B cell (primary cell): ENCODE measurements at regions not wholly inside any gene's neighbourhood (a gene's known extent, or its start where the extent isn't known, plus 50 kb on each side); places are given as distances from the start of the nearest gene placed in this dataset.

Experiments used
- ATAC-seq: fragments of 200-7000 bp; cut with Tn5 transposase; one replicate; pipeline ENCODE4 v1.10.0; 2021; ENCODE audit warnings: low read depth, mild to moderate bottlenecking, moderate number of reproducible peaks, moderate library complexity
- CTCF ChIA-PET: fragments of 350-600 bp; sonication (Branson Sonifier 250); formaldehyde crosslinking; loops from one replicate; lab custom pipeline; 2021; ENCODE audit warnings: antibody characterized with exemption, inconsistent platforms; lab: Charles Lee
- POLR2A ChIA-PET: fragments of 350-600 bp; sonication (Branson Sonifier 250); formaldehyde crosslinking; loops from one replicate; lab custom pipeline; 2021; ENCODE audit warnings: antibody characterized with exemption; lab: Charles Lee
- DNase-seq: peaks from one replicate; pipeline ENCODE4 v3.0.0; 2013
- H2AFZ ChIP-seq: 2 replicates; pipeline ENCODE4 v1.6.1; 2012; ENCODE audit warnings: mild to moderate bottlenecking, low read depth, low read length; ENCODE audit not compliant: insufficient read depth, poor library complexity, severe bottlenecking
- H3K27ac ChIP-seq, 2 donors: 1 replicate in 1 of 2; 2 replicates in 1 of 2; pipeline ENCODE4 v1.5.1; 2012 to 2013; ENCODE audit warnings: low read length in 2 of 2, mild to moderate bottlenecking in 2 of 2, moderate library complexity in 1 of 2
- H3K27me3 ChIP-seq, 4 experiments: fragments of 200-600 bp in 1 of 4; sonication (generic) in 1 of 4; replicated peaks in 1 of 4; 1 replicate in 2 of 4; 2 replicates in 2 of 4; pipeline versions ENCODE4 v1.6.1 to v1.7.0; 2013 to 2016; ENCODE audit warnings: low read length in 3 of 4, mild to moderate bottlenecking in 2 of 4, mixed read lengths in 1 of 4, moderate library complexity in 1 of 4; ENCODE audit not compliant: insufficient read depth in 4 of 4, control insufficient read depth in 3 of 4; ENCODE audit errors: control extremely low read depth in 1 of 4
- H3K36me3 ChIP-seq, 2 experiments: replicated peaks in 1 of 2; 1 replicate in 1 of 2; 2 replicates in 1 of 2; pipeline versions ENCODE4 v1.6.1 to v1.7.1; 2013; ENCODE audit warnings: low read length in 1 of 2; ENCODE audit not compliant: insufficient read depth in 2 of 2, control insufficient read depth in 1 of 2; ENCODE audit errors: control extremely low read depth in 1 of 2, extremely low read depth in 1 of 2
- H3K4me1 ChIP-seq, 2 donors: fragments of 200-600 bp in 1 of 2; sonication (generic) in 1 of 2; 1 replicate in 1 of 2; 2 replicates in 1 of 2; pipeline versions ENCODE4 v1.5.1 to v1.6.1; 2013 to 2017; ENCODE audit warnings: low read length in 2 of 2; ENCODE audit not compliant: control insufficient read depth in 2 of 2, insufficient read depth in 2 of 2
- H3K4me2 ChIP-seq: replicated peaks from 2 replicates; pipeline ENCODE3; 2012; ENCODE audit warnings: mild to moderate bottlenecking, low read depth, low read length; ENCODE audit not compliant: poor library complexity, severe bottlenecking
- H3K4me3 ChIP-seq, 5 experiments: fragments of 200-600 bp in 1 of 5; sonication (generic) in 1 of 5; 1 replicate in 3 of 5; 2 replicates in 2 of 5; pipeline versions ENCODE4 v1.5.1 to v1.7.0; 2011 to 2016; ENCODE audit warnings: low read length in 4 of 5, mild to moderate bottlenecking in 4 of 5, low read depth in 2 of 5, control low read depth in 1 of 5, moderate library complexity in 1 of 5; ENCODE audit not compliant: insufficient read depth in 1 of 5; ENCODE audit errors: control extremely low read depth in 1 of 5, extremely low read depth in 1 of 5
- H3K79me2 ChIP-seq: fragments of 200-600 bp; sonication (generic); one replicate; pipeline ENCODE4 v1.6.0; 2016; ENCODE audit warnings: low read length; ENCODE audit not compliant: control insufficient read depth, insufficient read depth
- H3K9ac ChIP-seq: fragments of 200-600 bp; sonication (generic); 2 replicates; pipeline ENCODE4 v1.6.1; 2017; ENCODE audit warnings: mild to moderate bottlenecking, low read length, moderate library complexity
- H3K9me3 ChIP-seq, 3 donors: one replicate each; pipeline versions ENCODE4 v1.6.1 to v1.7.1; 2013; ENCODE audit warnings: low read length in 2 of 3; ENCODE audit not compliant: control insufficient read depth in 2 of 3, insufficient read depth in 1 of 3; ENCODE audit errors: control extremely low read depth in 1 of 3
- H4K20me1 ChIP-seq: 2 replicates; pipeline ENCODE4 v1.6.0; 2012; ENCODE audit warnings: mild to moderate bottlenecking, low read length; ENCODE audit not compliant: insufficient read depth, control insufficient read depth, poor library complexity, severe bottlenecking
- H3K27ac Mint-ChIP-seq: one replicate; pipeline ENCODE4 v1.8.0; 2021; ENCODE audit warnings: mixed read lengths
- H3K27me3 Mint-ChIP-seq: one replicate; pipeline ENCODE4 v1.8.0; 2021; ENCODE audit warnings: mixed read lengths
- H3K4me1 Mint-ChIP-seq: one replicate; pipeline ENCODE4 v1.8.0; 2021; ENCODE audit warnings: mixed read lengths
- H3K4me3 Mint-ChIP-seq: one replicate; pipeline ENCODE4 v1.8.0; 2021; ENCODE audit warnings: mixed read lengths
- H3K9me3 Mint-ChIP-seq: one replicate; pipeline ENCODE4 v1.8.0; 2022; ENCODE audit warnings: mixed read lengths; ENCODE audit not compliant: insufficient read depth
- CTCF ChIP-seq: fragments of 200-600 bp; IDR thresholded peaks from one replicate; pipeline ENCODE4 v1.8.0; 2022; ENCODE audit warnings: antibody characterized with exemption, mild to moderate bottlenecking
- EZH2 ChIP-seq: IDR thresholded peaks from 2 replicates; pipeline ENCODE4 v1.6.1; 2012; ENCODE audit warnings: borderline replicate concordance, low read depth, mild to moderate bottlenecking, moderate library complexity, low read length; ENCODE audit not compliant: insufficient read depth, poor library complexity, severe bottlenecking
- WGBS: methylation state at CpG from one replicate; pipeline ENCODE4 v1.1.5; 2013; ENCODE audit warnings: missing lambda C conversion rate; ENCODE audit not compliant: insufficient coverage; 5-methylcytosine and 5-hydroxymethylcytosine counted together
- intact Hi-C: fragments of 100-400 bp; cut with micrococcal nuclease; formaldehyde crosslinking; loops from one replicate; pipeline ENCODE4 v1.10.0; 2022

- ChIA-PET POLR2A (no interaction called here), CTCF (no interaction called here)
- no peak for ATAC-seq
- H3K4me3 ChIP-seq: no peak overlapping the region
- H3K79me2 ChIP-seq: no peaks in the 10 kb centered on the region
- Mint-ChIP-seq H3K27me3 (no peaks in the 10 kb centered on the region), H3K4me3 (no peak overlapping the region), H3K27ac (no peak overlapping the region), H3K9me3 (no peaks in the 10 kb centered on the region), H3K4me1 (no peaks in the 10 kb centered on the region)
- TF ChIP-seq CTCF (no peak), EZH2 (no peak)
- H3K4me2 ChIP-seq: no peak overlapping the region
- no peaks in the 10 kb centered on the region for H3K27me3 ChIP-seq
- H3K9me3 ChIP-seq: no peaks in the 10 kb centered on the region
- no peaks in the 10 kb centered on the region for H3K36me3 ChIP-seq
- no peak for DNase-seq
- H3K9ac ChIP-seq: no peak overlapping the region
- intact Hi-C loops: no loop called here
- no peaks in the 10 kb centered on the region for H4K20me1 ChIP-seq
- no peak overlapping the region for H2AFZ ChIP-seq
- H3K4me1 ChIP-seq: no peaks in the 10 kb centered on the region
- WGBS: no CpG with 5 or more reads among the region's 2 CpGs
- no peak overlapping the region for H3K27ac ChIP-seq
These were observed 1080.9 kb upstream of the TENM3 start for GRCh38 chr4:181162266-181162665.

- WGBS: 100% methylated on average over 1 of the region's 6 CpGs
- H3K36me3 ChIP-seq: no peaks in the 10 kb centered on the region
- no peak overlapping the region for H3K9ac ChIP-seq
- H3K4me1 Mint-ChIP-seq: no peaks in the 10 kb centered on the region
- H3K9me3 Mint-ChIP-seq: no peaks in the 10 kb centered on the region
- H3K4me2 ChIP-seq: no peak overlapping the region
- H3K9me3 ChIP-seq: no peaks in the 10 kb centered on the region
- no peak overlapping the region for H3K27ac ChIP-seq
- DNase-seq (no peak), ATAC-seq (no peak)
- no peak overlapping the region for H3K4me3 Mint-ChIP-seq
- no peaks in the 10 kb centered on the region for H3K79me2 ChIP-seq
- no peaks in the 10 kb centered on the region for H3K4me1 ChIP-seq
- intact Hi-C loops: no loop called here
- no peak overlapping the region for H3K27ac Mint-ChIP-seq
- no peaks in the 10 kb centered on the region for H3K27me3 ChIP-seq
- no peak overlapping the region for H3K4me3 ChIP-seq
- no peaks in the 10 kb centered on the region for H3K27me3 Mint-ChIP-seq
- POLR2A ChIA-PET: no interaction called here
- no peak overlapping the region for H2AFZ ChIP-seq
- no peaks in the 10 kb centered on the region for H4K20me1 ChIP-seq
- CTCF ChIA-PET: no interaction called here
- TF ChIP-seq CTCF (no peak), EZH2 (no peak)
These were observed 1080.5 kb upstream of the TENM3 start for GRCh38 chr4:181162676-181163075.
